ENCODE measurements at regions not wholly inside any gene's neighbourhood (a gene's known extent, or its start where the extent isn't known, plus 50 kb on each side); places are given as distances from the start of the nearest gene placed in this dataset.

DNA sequence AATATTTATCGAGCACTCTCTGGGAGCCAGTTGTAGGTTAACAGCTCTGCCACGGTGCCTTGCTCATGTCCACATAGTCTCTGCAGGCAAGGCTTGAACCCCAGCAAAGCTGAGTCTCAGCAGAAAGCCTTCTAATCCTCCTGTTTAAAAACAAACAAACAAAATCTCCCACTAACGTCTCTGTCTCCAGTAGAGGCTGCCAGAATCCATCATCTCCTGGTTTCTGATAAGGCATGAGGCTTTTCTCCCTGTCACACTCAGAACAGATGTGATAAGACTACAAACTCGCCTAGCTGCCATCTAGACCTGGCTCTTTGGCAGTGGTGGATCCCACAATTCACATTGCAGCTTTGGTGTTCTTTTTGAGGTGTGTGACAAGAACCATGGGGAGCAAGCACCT is 813.2 kb downstream of the AACS start:
- no peaks in the 10 kb centered on the region for H3K36me3 ChIP-seq (ENCODE audit: insufficient read depth, low read length)
- no peaks in the 10 kb centered on the region for H3K27me3 ChIP-seq (ENCODE audit: insufficient read depth, low read length)
- DNase-seq (ENCODE audit: insufficient read length, low spot score, missing footprints) = peak; percentile 51
- H3K4me1 ChIP-seq (ENCODE audit: insufficient read depth, low read length) = no peaks in the 10 kb centered on the region
- H2AFZ ChIP-seq (ENCODE audit: low read length) = no peak overlapping the region
- no peaks in the 10 kb centered on the region for H4K20me1 ChIP-seq (ENCODE audit: insufficient read depth, low read length)
- H3K27ac ChIP-seq (ENCODE audit: low read depth, low read length) = no peak overlapping the region
- no peaks in the 10 kb centered on the region for H3K9me3 ChIP-seq (ENCODE audit: low read depth, low read length)
- TF ChIP-seq, protein P1, sequence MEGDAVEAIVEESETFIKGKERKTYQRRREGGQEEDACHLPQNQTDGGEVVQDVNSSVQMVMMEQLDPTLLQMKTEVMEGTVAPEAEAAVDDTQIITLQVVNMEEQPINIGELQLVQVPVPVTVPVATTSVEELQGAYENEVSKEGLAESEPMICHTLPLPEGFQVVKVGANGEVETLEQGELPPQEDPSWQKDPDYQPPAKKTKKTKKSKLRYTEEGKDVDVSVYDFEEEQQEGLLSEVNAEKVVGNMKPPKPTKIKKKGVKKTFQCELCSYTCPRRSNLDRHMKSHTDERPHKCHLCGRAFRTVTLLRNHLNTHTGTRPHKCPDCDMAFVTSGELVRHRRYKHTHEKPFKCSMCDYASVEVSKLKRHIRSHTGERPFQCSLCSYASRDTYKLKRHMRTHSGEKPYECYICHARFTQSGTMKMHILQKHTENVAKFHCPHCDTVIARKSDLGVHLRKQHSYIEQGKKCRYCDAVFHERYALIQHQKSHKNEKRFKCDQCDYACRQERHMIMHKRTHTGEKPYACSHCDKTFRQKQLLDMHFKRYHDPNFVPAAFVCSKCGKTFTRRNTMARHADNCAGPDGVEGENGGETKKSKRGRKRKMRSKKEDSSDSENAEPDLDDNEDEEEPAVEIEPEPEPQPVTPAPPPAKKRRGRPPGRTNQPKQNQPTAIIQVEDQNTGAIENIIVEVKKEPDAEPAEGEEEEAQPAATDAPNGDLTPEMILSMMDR (IDR thresholded peaks at IDR 0.05; ENCODE audit: extremely low read depth, low read depth, low read length) = no peak
- H3K4me3 ChIP-seq (ENCODE audit: insufficient read depth, low read length) = no peak overlapping the region
- no peaks in the 10 kb centered on the region for H3K79me2 ChIP-seq (ENCODE audit: insufficient read depth, low read length)
- H3K4me2 ChIP-seq (ENCODE audit: insufficient read depth, low read length) = no peak overlapping the region

DNA sequence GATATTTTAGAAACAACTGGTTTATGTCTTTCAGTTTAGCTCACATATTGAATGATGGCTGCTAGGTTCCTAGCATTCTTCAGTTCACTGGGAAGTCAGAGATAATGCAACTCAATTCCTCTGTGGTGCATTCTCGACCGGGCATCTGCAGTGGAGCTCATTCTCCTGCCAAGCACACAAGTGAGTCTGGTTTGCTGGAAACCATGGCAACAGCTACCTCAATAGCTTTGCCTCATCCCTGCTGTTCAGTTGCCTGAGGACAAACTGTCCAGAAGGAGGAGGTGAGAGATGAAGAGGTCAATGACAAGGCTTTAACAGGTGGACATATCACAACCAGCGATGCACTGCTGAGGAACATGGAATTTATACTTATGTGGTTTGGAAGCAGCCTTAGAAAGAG is 816.9 kb downstream of the AACS start:
- Histone ChIP-seq H3K36me3 (ENCODE audit: insufficient read depth, low read length) (no peaks in the 10 kb centered on the region), H3K4me3 (ENCODE audit: insufficient read depth, low read length) (no peak overlapping the region), H3K79me2 (ENCODE audit: insufficient read depth, low read length) (no peaks in the 10 kb centered on the region), H3K4me2 (ENCODE audit: insufficient read depth, low read length) (no peak overlapping the region), H3K4me1 (ENCODE audit: insufficient read depth, low read length) (no peaks in the 10 kb centered on the region), H2AFZ (ENCODE audit: low read length) (no peak overlapping the region), H3K27ac (ENCODE audit: low read depth, low read length) (no peak overlapping the region), H3K9me3 (ENCODE audit: low read depth, low read length) (no peaks in the 10 kb centered on the region), H4K20me1 (ENCODE audit: insufficient read depth, low read length) (no peaks in the 10 kb centered on the region), H3K27me3 (ENCODE audit: insufficient read depth, low read length) (no peaks in the 10 kb centered on the region)
- no peak for DNase-seq (ENCODE audit: insufficient read length, low spot score, missing footprints)
- TF ChIP-seq, protein P1 (IDR thresholded peaks at IDR 0.05; ENCODE audit: extremely low read depth, low read depth, low read length) = no peak

DNA sequence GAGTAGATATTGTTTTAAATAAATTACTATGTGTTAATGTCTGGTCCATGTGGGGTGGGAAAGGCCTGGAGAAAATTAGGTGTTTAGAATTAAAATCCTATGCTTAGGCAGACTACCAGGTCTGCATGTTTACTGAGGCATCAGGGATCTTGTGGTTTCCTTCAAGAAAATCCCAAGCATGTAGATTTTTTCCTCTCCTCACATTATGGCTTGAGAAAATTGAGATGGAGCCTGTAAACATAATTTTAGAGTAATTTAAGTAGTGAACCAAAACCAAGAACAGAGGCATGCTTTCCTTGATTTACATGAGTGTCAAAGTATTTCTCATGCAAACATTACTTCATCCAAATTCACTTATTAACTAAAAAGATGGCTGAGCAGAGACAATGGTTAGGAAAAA is 823.7 kb downstream of the AACS start:
- Histone ChIP-seq H3K36me3 (ENCODE audit: insufficient read depth, low read length) (no peaks in the 10 kb centered on the region), H3K27ac (ENCODE audit: low read depth, low read length) (no peak overlapping the region), H3K4me1 (ENCODE audit: insufficient read depth, low read length) (no peaks in the 10 kb centered on the region), H3K9me3 (ENCODE audit: low read depth, low read length) (no peaks in the 10 kb centered on the region), H2AFZ (ENCODE audit: low read length) (no peak overlapping the region), H3K4me3 (ENCODE audit: insufficient read depth, low read length) (no peak overlapping the region), H4K20me1 (ENCODE audit: insufficient read depth, low read length) (no peaks in the 10 kb centered on the region), H3K79me2 (ENCODE audit: insufficient read depth, low read length) (no peaks in the 10 kb centered on the region), H3K27me3 (ENCODE audit: insufficient read depth, low read length) (no peaks in the 10 kb centered on the region), H3K4me2 (ENCODE audit: insufficient read depth, low read length) (no peak overlapping the region)
- TF ChIP-seq, protein P1 (IDR thresholded peaks at IDR 0.05; ENCODE audit: extremely low read depth, low read depth, low read length) = no peak
- DNase-seq (ENCODE audit: insufficient read length, low spot score, missing footprints) = no peak

DNA sequence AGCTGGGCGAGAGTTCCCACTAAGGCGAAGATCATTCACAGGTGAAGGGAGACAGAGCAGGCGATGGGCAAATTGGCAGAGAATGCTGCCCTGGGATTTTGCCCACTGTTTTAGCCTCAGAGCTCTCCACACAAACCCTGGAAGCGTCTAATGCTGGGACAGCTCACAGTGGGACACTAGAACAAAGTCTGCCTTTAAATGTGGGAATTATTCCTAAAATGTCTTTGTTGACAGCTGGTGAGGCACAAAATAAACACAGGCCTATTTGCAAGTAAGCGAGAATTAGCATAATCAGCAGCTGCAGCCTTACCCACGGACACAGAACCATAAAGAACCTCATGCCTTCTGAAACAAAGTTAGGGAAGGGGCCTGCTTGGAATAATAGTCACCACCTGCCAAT is 824.5 kb downstream of the AACS start:
- Histone ChIP-seq H2AFZ (ENCODE audit: low read length) (no peak overlapping the region), H3K36me3 (ENCODE audit: insufficient read depth, low read length) (no peaks in the 10 kb centered on the region), H3K4me3 (ENCODE audit: insufficient read depth, low read length) (no peak overlapping the region), H3K27ac (ENCODE audit: low read depth, low read length) (no peak overlapping the region), H3K79me2 (ENCODE audit: insufficient read depth, low read length) (no peaks in the 10 kb centered on the region), H3K27me3 (ENCODE audit: insufficient read depth, low read length) (no peaks in the 10 kb centered on the region), H3K4me2 (ENCODE audit: insufficient read depth, low read length) (no peak overlapping the region), H4K20me1 (ENCODE audit: insufficient read depth, low read length) (no peaks in the 10 kb centered on the region), H3K4me1 (ENCODE audit: insufficient read depth, low read length) (no peaks in the 10 kb centered on the region), H3K9me3 (ENCODE audit: low read depth, low read length) (no peaks in the 10 kb centered on the region)
- no peak for DNase-seq (ENCODE audit: insufficient read length, low spot score, missing footprints)
- TF ChIP-seq, protein P1 (IDR thresholded peaks at IDR 0.05; ENCODE audit: extremely low read depth, low read depth, low read length) = no peak
